Thoracic aorta (tissue), 2 donors: ENCODE measurements at regions not wholly inside any gene's neighbourhood (a gene's known extent, or its start where the extent isn't known, plus 50 kb on each side); places are given as distances from the start of the nearest gene placed in this dataset.

ENCODE experiments used
- ATAC-seq: fragments of 150-250 bp; one replicate; pipeline ENCODE4 v1.8.0; 2017; ENCODE audit warnings: low read depth; ENCODE audit not compliant: insufficient number of reproducible peaks, low FRiP score
- DNase-seq: peaks from one replicate; pipeline ENCODE4 v3.0.0-alpha.2; 2020; ENCODE audit warnings: low spot score
- H3K27ac ChIP-seq, 2 donors: fragments of 200-600 bp; sonication (generic); 1 replicate in 1 of 2; 2 replicates in 1 of 2; pipeline ENCODE4 v1.5.1; 2016; ENCODE audit warnings: mild to moderate bottlenecking in 2 of 2, moderate library complexity in 2 of 2
- H3K27me3 ChIP-seq: fragments of 200-600 bp; sonication (generic); replicated peaks from 2 replicates; pipeline ENCODE4 v1.6.0; 2016; ENCODE audit warnings: mild to moderate bottlenecking; ENCODE audit not compliant: insufficient read depth
- H3K36me3 ChIP-seq: fragments of 200-600 bp; sonication (generic); one replicate; pipeline ENCODE4 v1.5.1; 2016
- H3K4me1 ChIP-seq, 2 donors: fragments of 200-600 bp; sonication (generic); 1 replicate in 1 of 2; 2 replicates in 1 of 2; pipeline versions ENCODE4 v1.5.1 to v1.6.0; 2016; ENCODE audit warnings: low read depth in 2 of 2, mild to moderate bottlenecking in 1 of 2; ENCODE audit not compliant: control insufficient read depth in 1 of 2
- H3K4me3 ChIP-seq: fragments of 200-600 bp; sonication (generic); 2 replicates; pipeline ENCODE4 v1.5.1; 2016; ENCODE audit warnings: mild to moderate bottlenecking
- H3K9me3 ChIP-seq: fragments of 200-600 bp; sonication (generic); 2 replicates; pipeline ENCODE4 v1.5.1; 2016
- TF ChIP-seq, protein P1 (sequence below): fragments of 200-600 bp; sonication (generic); IDR thresholded peaks from one replicate; pipeline ENCODE4 v1.5.1; 2019; ENCODE audit warnings: antibody characterized with exemption

GRCh38 chr17:70499067-70499786 lies 329.9 kb downstream of the KCNJ2 start:
- Histone ChIP-seq H3K4me3 (no peak overlapping the region), H3K4me1 (no peaks in the 10 kb centered on the region), H3K27me3 (no peaks in the 10 kb centered on the region), H3K9me3 (no peaks in the 10 kb centered on the region), H3K27ac (no peak overlapping the region), H3K36me3 (no peaks in the 10 kb centered on the region)
- no peak for DNase-seq
- TF ChIP-seq, protein P1, sequence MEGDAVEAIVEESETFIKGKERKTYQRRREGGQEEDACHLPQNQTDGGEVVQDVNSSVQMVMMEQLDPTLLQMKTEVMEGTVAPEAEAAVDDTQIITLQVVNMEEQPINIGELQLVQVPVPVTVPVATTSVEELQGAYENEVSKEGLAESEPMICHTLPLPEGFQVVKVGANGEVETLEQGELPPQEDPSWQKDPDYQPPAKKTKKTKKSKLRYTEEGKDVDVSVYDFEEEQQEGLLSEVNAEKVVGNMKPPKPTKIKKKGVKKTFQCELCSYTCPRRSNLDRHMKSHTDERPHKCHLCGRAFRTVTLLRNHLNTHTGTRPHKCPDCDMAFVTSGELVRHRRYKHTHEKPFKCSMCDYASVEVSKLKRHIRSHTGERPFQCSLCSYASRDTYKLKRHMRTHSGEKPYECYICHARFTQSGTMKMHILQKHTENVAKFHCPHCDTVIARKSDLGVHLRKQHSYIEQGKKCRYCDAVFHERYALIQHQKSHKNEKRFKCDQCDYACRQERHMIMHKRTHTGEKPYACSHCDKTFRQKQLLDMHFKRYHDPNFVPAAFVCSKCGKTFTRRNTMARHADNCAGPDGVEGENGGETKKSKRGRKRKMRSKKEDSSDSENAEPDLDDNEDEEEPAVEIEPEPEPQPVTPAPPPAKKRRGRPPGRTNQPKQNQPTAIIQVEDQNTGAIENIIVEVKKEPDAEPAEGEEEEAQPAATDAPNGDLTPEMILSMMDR = no peak
- no peak for ATAC-seq

GRCh38 chr17:70503449-70503848 lies 334.1 kb downstream of the KCNJ2 start:
- Histone ChIP-seq H3K4me1 (no peaks in the 10 kb centered on the region), H3K9me3 (no peaks in the 10 kb centered on the region), H3K4me3 (no peak overlapping the region), H3K27me3 (no peaks in the 10 kb centered on the region), H3K36me3 (no peaks in the 10 kb centered on the region), H3K27ac (no peak overlapping the region)
- TF ChIP-seq, protein P1 = no peak
- DNase-seq (no peak), ATAC-seq (no peak)

- TF ChIP-seq, protein P1 = no peak
- Histone ChIP-seq H3K9me3 (no peaks in the 10 kb centered on the region), H3K27me3 (no peaks in the 10 kb centered on the region), H3K4me1 (no peaks in the 10 kb centered on the region), H3K4me3 (no peak overlapping the region), H3K36me3 (no peaks in the 10 kb centered on the region), H3K27ac (no peak overlapping the region)
- ATAC-seq (no peak), DNase-seq (no peak)
Measured at GRCh38 chr17:70510288-70510687, 341.0 kb downstream of the KCNJ2 start.

DNA sequence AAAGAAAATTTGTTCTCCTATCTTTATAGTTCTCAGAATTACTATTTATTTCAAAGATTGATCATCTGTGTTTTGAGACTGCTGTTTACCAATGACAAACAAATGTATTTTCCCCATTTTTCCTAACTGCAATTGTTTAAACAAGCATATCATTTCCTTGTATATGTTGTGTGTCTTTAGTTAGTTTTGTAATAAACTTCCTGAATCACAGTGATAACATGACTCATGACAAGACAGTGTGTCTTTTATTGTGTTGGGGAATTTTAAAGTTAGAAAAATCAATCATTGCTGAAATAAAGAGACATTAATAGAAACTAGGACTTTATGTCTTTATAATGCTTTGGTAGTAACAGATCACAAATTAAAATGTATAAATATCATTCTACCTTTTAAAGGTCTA lies 348.5 kb downstream of the KCNJ2 start:
- Histone ChIP-seq H3K4me1 (no peaks in the 10 kb centered on the region), H3K36me3 (no peaks in the 10 kb centered on the region), H3K27ac (no peak overlapping the region), H3K27me3 (no peaks in the 10 kb centered on the region), H3K9me3 (no peaks in the 10 kb centered on the region), H3K4me3 (no peak overlapping the region)
- ATAC-seq (no peak), DNase-seq (no peak)
- TF ChIP-seq, protein P1 = no peak

GRCh38 chr17:70519300-70519699 lies 350.0 kb downstream of the KCNJ2 start:
- Histone ChIP-seq H3K27ac (no peak overlapping the region), H3K4me3 (no peak overlapping the region), H3K36me3 (no peaks in the 10 kb centered on the region), H3K9me3 (no peaks in the 10 kb centered on the region), H3K27me3 (no peaks in the 10 kb centered on the region), H3K4me1 (no peaks in the 10 kb centered on the region)
- DNase-seq (no peak), ATAC-seq (no peak)
- TF ChIP-seq, protein P1 = no peak
